GM06990 (cell line): ENCODE measurements at regions not wholly inside any gene's neighbourhood (a gene's known extent, or its start where the extent isn't known, plus 50 kb on each side); places are given as distances from the start of the nearest gene placed in this dataset.

Experiments
- DNase-seq: peaks from one replicate; pipeline ENCODE4 v3.0.0-alpha.2; 2011; ENCODE audit not compliant: insufficient read length; ENCODE audit errors: extremely low read depth
- H3K27me3 ChIP-seq: replicated peaks from 2 replicates; pipeline ENCODE4 v1.6.0; 2011; ENCODE audit warnings: low read length; ENCODE audit not compliant: control insufficient read depth, insufficient read depth
- H3K36me3 ChIP-seq: 2 replicates; pipeline ENCODE4 v1.5.1; 2011; ENCODE audit warnings: low read length; ENCODE audit not compliant: control insufficient read depth, insufficient read depth
- H3K4me3 ChIP-seq: replicated peaks from 2 replicates; pipeline ENCODE4 v1.5.1; 2011; ENCODE audit warnings: low read depth, mild to moderate bottlenecking, control low read depth, low read length
- TF ChIP-seq, protein P1 (sequence below): IDR thresholded peaks from 2 replicates; pipeline ENCODE4 v1.5.1; 2011; ENCODE audit warnings: low read length, control low read depth, mild to moderate bottlenecking, inconsistent platforms; ENCODE audit not compliant: insufficient read depth, poor library complexity, severe bottlenecking

- TF ChIP-seq, protein P1, sequence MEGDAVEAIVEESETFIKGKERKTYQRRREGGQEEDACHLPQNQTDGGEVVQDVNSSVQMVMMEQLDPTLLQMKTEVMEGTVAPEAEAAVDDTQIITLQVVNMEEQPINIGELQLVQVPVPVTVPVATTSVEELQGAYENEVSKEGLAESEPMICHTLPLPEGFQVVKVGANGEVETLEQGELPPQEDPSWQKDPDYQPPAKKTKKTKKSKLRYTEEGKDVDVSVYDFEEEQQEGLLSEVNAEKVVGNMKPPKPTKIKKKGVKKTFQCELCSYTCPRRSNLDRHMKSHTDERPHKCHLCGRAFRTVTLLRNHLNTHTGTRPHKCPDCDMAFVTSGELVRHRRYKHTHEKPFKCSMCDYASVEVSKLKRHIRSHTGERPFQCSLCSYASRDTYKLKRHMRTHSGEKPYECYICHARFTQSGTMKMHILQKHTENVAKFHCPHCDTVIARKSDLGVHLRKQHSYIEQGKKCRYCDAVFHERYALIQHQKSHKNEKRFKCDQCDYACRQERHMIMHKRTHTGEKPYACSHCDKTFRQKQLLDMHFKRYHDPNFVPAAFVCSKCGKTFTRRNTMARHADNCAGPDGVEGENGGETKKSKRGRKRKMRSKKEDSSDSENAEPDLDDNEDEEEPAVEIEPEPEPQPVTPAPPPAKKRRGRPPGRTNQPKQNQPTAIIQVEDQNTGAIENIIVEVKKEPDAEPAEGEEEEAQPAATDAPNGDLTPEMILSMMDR = no peak
- no peak for DNase-seq
- Histone ChIP-seq H3K36me3 (no peaks in the 10 kb centered on the region), H3K4me3 (no peak overlapping the region), H3K27me3 (no peaks in the 10 kb centered on the region; the same call in none of the 2 replicates)
Measured at GRCh38 chr6:4518506-4518905, 257.7 kb upstream of the CDYL start.

DNA sequence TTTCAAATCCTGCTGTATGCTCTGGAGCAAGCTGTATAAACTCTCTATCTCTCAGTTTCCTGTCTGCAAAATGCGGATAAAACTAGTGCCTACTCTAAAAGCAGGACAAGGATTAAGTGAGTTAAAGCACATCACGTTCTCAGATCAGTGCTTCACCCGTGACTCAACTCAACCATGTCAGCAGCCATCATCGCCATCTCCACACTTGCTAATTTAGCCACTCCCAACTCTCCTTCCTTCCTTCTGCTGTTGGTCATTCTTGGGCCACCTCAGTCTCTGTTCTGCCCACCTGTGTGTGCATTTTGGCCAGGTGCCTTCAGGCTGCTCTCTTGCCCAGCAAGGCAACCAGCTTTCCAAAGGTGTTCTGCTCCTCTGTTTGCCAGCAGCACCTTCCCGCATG lies 260.0 kb upstream of the CDYL start:
- no peaks in the 10 kb centered on the region; the same call in none of the 2 replicates for H3K27me3 ChIP-seq
- H3K36me3 ChIP-seq = no peaks in the 10 kb centered on the region
- H3K4me3 ChIP-seq = no peak overlapping the region
- TF ChIP-seq, protein P1 = no peak
- DNase-seq = no peak

DNA sequence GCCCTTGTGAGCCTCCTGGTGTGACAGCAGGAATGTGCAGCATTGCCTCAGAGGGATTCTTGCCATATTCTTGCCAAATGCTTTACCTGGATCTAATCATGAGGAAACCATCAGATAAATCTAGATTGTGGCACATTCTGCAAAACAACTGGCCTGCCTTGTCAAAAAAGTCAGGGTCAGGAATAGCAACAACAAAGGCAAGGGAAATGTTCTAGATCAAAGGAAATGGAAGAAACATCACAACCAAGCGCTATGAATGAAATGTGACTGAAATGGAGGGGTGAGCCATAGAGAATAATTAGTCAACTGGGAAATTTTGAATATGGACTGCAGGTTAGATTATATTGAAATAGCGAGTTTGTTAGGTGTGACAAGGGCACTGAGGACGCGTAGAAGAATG lies 262.6 kb upstream of the CDYL start:
- Histone ChIP-seq H3K4me3 (no peak overlapping the region), H3K27me3 (no peaks in the 10 kb centered on the region; the same call in none of the 2 replicates), H3K36me3 (no peaks in the 10 kb centered on the region)
- no peak for DNase-seq
- TF ChIP-seq, protein P1 = no peak

- Histone ChIP-seq H3K4me3 (no peak overlapping the region), H3K27me3 (no peaks in the 10 kb centered on the region; the same call in none of the 2 replicates)
- no peak for DNase-seq
Measured at GRCh38 chr6:4512051-4512471, 264.1 kb upstream of the CDYL start.

DNA sequence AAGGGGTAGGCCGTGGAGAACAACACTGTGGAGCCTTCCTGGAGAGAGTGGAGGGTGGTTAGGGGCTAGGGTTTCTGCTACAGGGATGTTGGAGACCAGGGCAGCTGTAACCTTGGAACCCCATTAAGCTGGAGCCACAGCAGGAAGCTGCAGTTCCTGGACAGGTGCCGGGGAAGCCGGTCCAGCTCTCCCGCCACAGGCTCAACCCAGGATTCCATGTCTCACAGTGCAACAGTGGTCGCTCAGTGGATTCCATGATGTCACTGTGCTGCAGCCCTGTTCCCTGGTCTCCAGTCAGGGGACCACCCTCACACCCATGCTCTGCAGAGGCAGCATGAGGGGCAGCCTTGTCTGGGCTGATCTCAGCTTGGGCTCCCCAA lies 264.6 kb upstream of the CDYL start:
- Histone ChIP-seq H3K27me3 (no peaks in the 10 kb centered on the region; the same call in none of the 2 replicates), H3K36me3 (no peaks in the 10 kb centered on the region), H3K4me3 (no peak overlapping the region)
- TF ChIP-seq, protein P1 = no peak
- no peak for DNase-seq

More at GRCh38 chr6:4512051-4512471, 264.1 kb upstream of the CDYL start:
- no peaks in the 10 kb centered on the region for H3K36me3 ChIP-seq
- TF ChIP-seq, protein P1 = no peak

DNA sequence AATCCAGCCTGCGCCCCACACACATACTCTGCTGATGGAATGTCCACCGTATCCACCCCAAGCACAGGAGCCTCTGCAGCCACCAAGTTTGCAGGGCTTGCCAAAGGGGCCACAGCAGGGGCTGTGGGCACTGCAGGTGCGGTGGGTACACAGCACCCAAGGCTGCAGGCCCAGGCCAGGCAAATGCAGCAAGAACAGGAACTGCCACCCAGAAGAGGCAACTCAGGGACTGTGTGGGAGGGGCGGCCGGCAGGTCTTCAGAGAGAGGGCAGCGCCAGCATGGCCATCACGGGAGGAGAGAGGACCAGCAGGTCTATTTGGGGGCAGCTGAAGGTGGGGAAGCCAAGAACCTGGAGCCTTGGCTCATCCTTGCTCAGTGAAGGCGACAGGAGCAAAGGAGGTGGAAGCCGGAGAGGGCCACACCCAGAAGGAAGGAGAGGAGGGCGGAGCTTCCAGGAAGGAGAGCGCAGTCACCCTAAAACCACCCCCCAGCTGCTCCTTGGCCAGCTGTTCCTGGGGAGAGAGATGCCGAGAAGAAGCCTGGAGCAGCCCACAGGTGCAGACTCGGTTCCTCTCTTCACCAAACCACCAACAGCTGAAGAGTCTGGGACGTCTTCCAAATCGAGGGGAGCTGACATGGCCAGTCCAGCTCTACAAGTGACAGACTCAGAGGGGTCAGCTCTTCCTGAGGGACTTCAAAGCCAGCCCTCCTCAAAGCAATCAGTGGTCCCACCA lies 265.1 kb upstream of the CDYL start:
- TF ChIP-seq, protein P1 = no peak
- Histone ChIP-seq H3K36me3 (no peaks in the 10 kb centered on the region), H3K4me3 (no peak overlapping the region), H3K27me3 (no peaks in the 10 kb centered on the region; the same call in 1 of the 2 replicates)
- no peak for DNase-seq
